Neuronal stem cell (in vitro differentiated cells): ENCODE measurements at regions not wholly inside any gene's neighbourhood (a gene's known extent, or its start where the extent isn't known, plus 50 kb on each side); places are given as distances from the start of the nearest gene placed in this dataset.

Source experiments
- DNase-seq: peaks from one replicate; pipeline ENCODE4 v3.0.0-alpha.2; 2013; ENCODE audit warnings: low spot score
- H2AFZ ChIP-seq: one replicate; pipeline ENCODE4 v1.6.1; 2013; ENCODE audit warnings: mild to moderate bottlenecking, low read length, inconsistent platforms
- H2AK5ac ChIP-seq: 2 replicates; pipeline ENCODE4 v1.6.1; 2013; ENCODE audit warnings: low read depth, mild to moderate bottlenecking, inconsistent platforms, low read length, moderate library complexity, mixed read lengths
- H2BK120ac ChIP-seq: 2 replicates; pipeline ENCODE4 v1.6.1; 2013; ENCODE audit warnings: low read depth, mild to moderate bottlenecking, inconsistent platforms, low read length, moderate library complexity, mixed read lengths
- H2BK12ac ChIP-seq: one replicate; pipeline ENCODE4 v1.6.1; 2013; ENCODE audit warnings: low read length, inconsistent platforms
- H2BK15ac ChIP-seq: 2 replicates; pipeline ENCODE4 v1.6.1; 2013; ENCODE audit warnings: mild to moderate bottlenecking, low read length, inconsistent platforms, mixed read lengths
- H2BK5ac ChIP-seq: one replicate; pipeline ENCODE4 v1.6.1; 2013; ENCODE audit warnings: inconsistent platforms, mild to moderate bottlenecking, low read length, moderate library complexity
- H3K14ac ChIP-seq: one replicate; pipeline ENCODE4 v1.6.1; 2013; ENCODE audit warnings: low read length, inconsistent platforms
- H3K18ac ChIP-seq: 2 replicates; pipeline ENCODE4 v1.6.1; 2013; ENCODE audit warnings: low read length, inconsistent platforms
- H3K23ac ChIP-seq: 2 replicates; pipeline ENCODE4 v1.6.1; 2013; ENCODE audit warnings: low read depth, mild to moderate bottlenecking, mixed read lengths, low read length, inconsistent platforms; ENCODE audit not compliant: poor library complexity
- H3K27ac ChIP-seq: replicated peaks from 3 replicates; pipeline ENCODE4 v1.5.1; 2013; ENCODE audit warnings: low read length, inconsistent platforms
- H3K27me3 ChIP-seq, 3 experiments: 2 replicates each; pipeline ENCODE4 v1.6.1; 2013; ENCODE audit warnings: low read length in 3 of 3, mild to moderate bottlenecking in 2 of 3, inconsistent platforms in 1 of 3, low read depth in 1 of 3, mixed read lengths in 1 of 3, moderate library complexity in 1 of 3; ENCODE audit not compliant: control insufficient read depth in 3 of 3, insufficient read depth in 3 of 3
- H3K36me3 ChIP-seq, 2 donors: replicated peaks in 1 of 2; 2 replicates each; pipeline ENCODE4 v1.6.1; 2013; ENCODE audit warnings: low read length in 2 of 2; ENCODE audit not compliant: control insufficient read depth in 2 of 2, insufficient read depth in 2 of 2
- H3K4ac ChIP-seq: 2 replicates; pipeline ENCODE4 v1.6.1; 2013; ENCODE audit warnings: inconsistent platforms, mild to moderate bottlenecking, low read length, moderate library complexity
- H3K4me1 ChIP-seq, 2 donors: 1 replicate in 1 of 2; 2 replicates in 1 of 2; pipeline ENCODE4 v1.6.1; 2013; ENCODE audit warnings: low read length in 2 of 2, low read depth in 1 of 2; ENCODE audit not compliant: control insufficient read depth in 2 of 2, insufficient read depth in 1 of 2
- H3K4me2 ChIP-seq: one replicate; pipeline ENCODE4 v1.6.1; 2013; ENCODE audit warnings: mild to moderate bottlenecking, low read length, inconsistent platforms; ENCODE audit not compliant: insufficient read depth, poor library complexity, severe bottlenecking
- H3K4me3 ChIP-seq, 2 donors: 2 replicates each; pipeline ENCODE4 v1.5.1; 2013; ENCODE audit warnings: low read length in 2 of 2, mild to moderate bottlenecking in 2 of 2, inconsistent platforms in 1 of 2, moderate library complexity in 1 of 2
- H3K79me1 ChIP-seq: one replicate; pipeline ENCODE4 v1.6.1; 2013; ENCODE audit warnings: low read depth, mild to moderate bottlenecking, inconsistent platforms, low read length, moderate library complexity
- H3K9ac ChIP-seq: one replicate; pipeline ENCODE4 v1.6.1; 2013; ENCODE audit warnings: mild to moderate bottlenecking, low read depth, low read length, inconsistent platforms; ENCODE audit not compliant: poor library complexity
- H3K9me3 ChIP-seq, 2 donors: replicated peaks in 1 of 2; 2 replicates each; pipeline versions ENCODE3 to v1.6.1; 2013; ENCODE audit warnings: low read length in 2 of 2, mild to moderate bottlenecking in 2 of 2, inconsistent platforms in 1 of 2, low read depth in 1 of 2, mixed read lengths in 1 of 2, moderate library complexity in 1 of 2; ENCODE audit not compliant: control insufficient read depth in 2 of 2, insufficient read depth in 1 of 2
- H4K8ac ChIP-seq: one replicate; pipeline ENCODE4 v1.6.1; 2013; ENCODE audit warnings: low read depth, mild to moderate bottlenecking, inconsistent platforms, low read length, moderate library complexity
- H4K91ac ChIP-seq: one replicate; pipeline ENCODE4 v1.6.1; 2013; ENCODE audit warnings: low read length, low read depth, mild to moderate bottlenecking, inconsistent platforms; ENCODE audit not compliant: poor library complexity
- WGBS, 2 donors: extraction: QIAGEN DNeasy Blood & Tissue Kit; methylation state at CpG; one replicate each; pipeline ENCODE4 v1.1.7; 2013; ENCODE audit warnings: missing lambda C conversion rate in 2 of 2, mixed read lengths in 1 of 2; ENCODE audit not compliant: insufficient read length in 2 of 2, insufficient replicate concordance in 1 of 2; ENCODE audit errors: extremely low coverage in 2 of 2; 5-methylcytosine and 5-hydroxymethylcytosine counted together

- H3K27me3 ChIP-seq = peaks cover 0 to 14% (median 0%) of the 10 kb centered on the region in 3 experiments
- peaks cover 0 to 11% of the 10 kb centered on the region in 2 donors for H3K4me1 ChIP-seq
- H3K23ac ChIP-seq = no peak overlapping the region
- WGBS, 2 donors = no CpG with 5 or more reads among the region's 2 CpGs
- H3K14ac ChIP-seq = no peak overlapping the region
- H3K9me3 ChIP-seq = no peaks in the 10 kb centered on the region
- DNase-seq = no peak
- H3K27ac ChIP-seq = no peak overlapping the region
- H3K4me2 ChIP-seq = no peak overlapping the region
- H3K4me3 ChIP-seq = no peak overlapping the region
- H2BK120ac ChIP-seq = no peak overlapping the region
- no peak overlapping the region for H3K18ac ChIP-seq
- H4K91ac ChIP-seq = no peak overlapping the region
- no peak overlapping the region for H2BK5ac ChIP-seq
- no peaks in the 10 kb centered on the region for H3K36me3 ChIP-seq
- no peak overlapping the region for H3K4ac ChIP-seq
- H2AK5ac ChIP-seq = no peak overlapping the region
- no peak overlapping the region for H2BK15ac ChIP-seq
- H4K8ac ChIP-seq = no peak overlapping the region
- H3K9ac ChIP-seq = no peak overlapping the region
- H2AFZ ChIP-seq = no peak overlapping the region
- no peaks in the 10 kb centered on the region for H3K79me1 ChIP-seq
- H2BK12ac ChIP-seq = no peak overlapping the region
Observed at GRCh38 chr1:30403726-30404125, 319.7 kb downstream of the MATN1 start.

- Histone ChIP-seq H3K4ac (no peak overlapping the region), H2BK5ac (no peak overlapping the region), H3K18ac (peak overlapping the region; percentile 25), H4K8ac (no peak overlapping the region), H2BK12ac (no peak overlapping the region), H4K91ac (no peak overlapping the region), H2BK120ac (no peak overlapping the region), H3K27me3 (peaks cover 0 to 14% (median 0%) of the 10 kb centered on the region in 3 experiments), H3K4me2 (no peak overlapping the region), H3K79me1 (no peaks in the 10 kb centered on the region), H2AK5ac (no peak overlapping the region), H3K27ac (no peak overlapping the region), H2AFZ (no peak overlapping the region), H3K9ac (no peak overlapping the region), H3K9me3 (no peaks in the 10 kb centered on the region), H3K4me1 (peaks cover 0 to 11% of the 10 kb centered on the region in 2 donors), H3K23ac (no peak overlapping the region), H3K4me3 (no peak overlapping the region), H2BK15ac (no peak overlapping the region), H3K36me3 (no peaks in the 10 kb centered on the region), H3K14ac (no peak overlapping the region)
- no peak for DNase-seq
- WGBS, 2 donors = no CpG with 5 or more reads among the region's 10 CpGs
Observed at GRCh38 chr1:30403061-30403645, 320.2 kb downstream of the MATN1 start.

- Histone ChIP-seq H3K4me3 (no peak overlapping the region), H2AFZ (no peak overlapping the region), H4K8ac (no peak overlapping the region), H3K79me1 (no peaks in the 10 kb centered on the region), H2BK12ac (peak overlapping the region; percentile 52), H3K9ac (no peak overlapping the region), H3K27ac (no peak overlapping the region), H3K14ac (peak overlapping the region; percentile 49), H2AK5ac (no peak overlapping the region), H4K91ac (peak overlapping the region; percentile 23), H2BK120ac (no peak overlapping the region), H3K4ac (no peak overlapping the region), H2BK15ac (no peak overlapping the region), H3K23ac (no peak overlapping the region), H3K36me3 (no peaks in the 10 kb centered on the region), H3K18ac (peak overlapping the region; percentile 41), H3K27me3 (peaks cover 0 to 14% (median 0%) of the 10 kb centered on the region in 3 experiments), H2BK5ac (no peak overlapping the region), H3K4me2 (no peak overlapping the region), H3K4me1 (peaks cover 0 to 9% of the 10 kb centered on the region in 2 donors), H3K9me3 (no peaks in the 10 kb centered on the region)
- no peak for DNase-seq
- no CpG with 5 or more reads among the region's 2 CpGs for WGBS, 2 donors
Observed at GRCh38 chr1:30402031-30402430, 321.4 kb downstream of the MATN1 start.

- no peaks in the 10 kb centered on the region for H3K36me3 ChIP-seq
- H3K4ac ChIP-seq = no peak overlapping the region
- peaks cover 0 to 9% of the 10 kb centered on the region in 2 donors for H3K4me1 ChIP-seq
- no peak overlapping the region for H2BK120ac ChIP-seq
- no peak overlapping the region for H2AFZ ChIP-seq
- peak overlapping the region; percentile 41 for H3K18ac ChIP-seq
- no peak for DNase-seq
- no peak overlapping the region for H3K9ac ChIP-seq
- no peak overlapping the region for H4K91ac ChIP-seq
- no peak overlapping the region for H2AK5ac ChIP-seq
- no peak overlapping the region for H3K14ac ChIP-seq
- no peak overlapping the region for H4K8ac ChIP-seq
- H2BK12ac ChIP-seq = no peak overlapping the region
- H2BK15ac ChIP-seq = no peak overlapping the region
- H3K27ac ChIP-seq = no peak overlapping the region
- H3K79me1 ChIP-seq = no peaks in the 10 kb centered on the region
- no peak overlapping the region for H2BK5ac ChIP-seq
- peaks cover 0 to 14% (median 0%) of the 10 kb centered on the region in 3 experiments for H3K27me3 ChIP-seq
- WGBS, 2 donors = no CpG with 5 or more reads among the region's 4 CpGs
- no peak overlapping the region for H3K23ac ChIP-seq
- H3K9me3 ChIP-seq = no peaks in the 10 kb centered on the region
- no peak overlapping the region for H3K4me2 ChIP-seq
- H3K4me3 ChIP-seq = no peak overlapping the region
Observed at GRCh38 chr1:30400507-30400906, 322.9 kb downstream of the MATN1 start.
